ENCODE measurements at regions not wholly inside any gene's neighbourhood (a gene's known extent, or its start where the extent isn't known, plus 50 kb on each side); places are given as distances from the start of the nearest gene placed in this dataset.

- Histone ChIP-seq H3K36me3 (ENCODE audit: low read depth, low read length) (no peaks in the 10 kb centered on the region), H2AFZ (ENCODE audit: low read length) (no peak overlapping the region), H3K9ac (ENCODE audit: low read length) (no peak overlapping the region), H3K79me2 (ENCODE audit: low read length) (no peaks in the 10 kb centered on the region), H3K9me3 (ENCODE audit: low read length) (no peaks in the 10 kb centered on the region), H3K9me2 (replicated peaks; ENCODE audit: low read length) (no peaks in the 10 kb centered on the region), H3K4me3 (ENCODE audit: low read length) (no peak overlapping the region), H3K4me2 (ENCODE audit: low read length) (no peak overlapping the region), H4K20me1 (ENCODE audit: low read length) (no peaks in the 10 kb centered on the region), H3K27ac (ENCODE audit: low read length) (no peak overlapping the region), H3K4me1 (ENCODE audit: insufficient read depth, low read length) (no peaks in the 10 kb centered on the region), H3F3A (ENCODE audit: low read length, unreplicated experiment) (no peaks in the 10 kb centered on the region), H3K27me3 (ENCODE audit: low read length) (no peaks in the 10 kb centered on the region)
- no peak for DNase-seq
- ChIA-PET CTCF (no interaction called here), POLR2A (ENCODE audit: unreplicated experiment) (no interaction called here)
- ATAC-seq = no peak
- no peak for TF ChIP-seq EZH2 (IDR thresholded peaks at IDR 0.05; ENCODE audit: low read length, unreplicated experiment)
- TF ChIP-seq, protein P1, sequence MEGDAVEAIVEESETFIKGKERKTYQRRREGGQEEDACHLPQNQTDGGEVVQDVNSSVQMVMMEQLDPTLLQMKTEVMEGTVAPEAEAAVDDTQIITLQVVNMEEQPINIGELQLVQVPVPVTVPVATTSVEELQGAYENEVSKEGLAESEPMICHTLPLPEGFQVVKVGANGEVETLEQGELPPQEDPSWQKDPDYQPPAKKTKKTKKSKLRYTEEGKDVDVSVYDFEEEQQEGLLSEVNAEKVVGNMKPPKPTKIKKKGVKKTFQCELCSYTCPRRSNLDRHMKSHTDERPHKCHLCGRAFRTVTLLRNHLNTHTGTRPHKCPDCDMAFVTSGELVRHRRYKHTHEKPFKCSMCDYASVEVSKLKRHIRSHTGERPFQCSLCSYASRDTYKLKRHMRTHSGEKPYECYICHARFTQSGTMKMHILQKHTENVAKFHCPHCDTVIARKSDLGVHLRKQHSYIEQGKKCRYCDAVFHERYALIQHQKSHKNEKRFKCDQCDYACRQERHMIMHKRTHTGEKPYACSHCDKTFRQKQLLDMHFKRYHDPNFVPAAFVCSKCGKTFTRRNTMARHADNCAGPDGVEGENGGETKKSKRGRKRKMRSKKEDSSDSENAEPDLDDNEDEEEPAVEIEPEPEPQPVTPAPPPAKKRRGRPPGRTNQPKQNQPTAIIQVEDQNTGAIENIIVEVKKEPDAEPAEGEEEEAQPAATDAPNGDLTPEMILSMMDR (conservative IDR thresholded peaks at IDR 0.05; ENCODE audit: low read depth, low read length) = no peak
- intact Hi-C loops (cut with micrococcal nuclease) = no loop called here
- no TSS peak for BruUV-seq (replicated peaks)
Observed at GRCh38 chr5:58365791-58366190, 94.1 kb downstream of the PLK2 start.

GRCh38 chr5:58363461-58364249 lies 96.2 kb downstream of the PLK2 start:
- Histone ChIP-seq H3K79me2 (ENCODE audit: low read length) (no peaks in the 10 kb centered on the region), H3K4me1 (ENCODE audit: insufficient read depth, low read length) (no peaks in the 10 kb centered on the region), H4K20me1 (ENCODE audit: low read length) (no peaks in the 10 kb centered on the region), H3K36me3 (ENCODE audit: low read depth, low read length) (no peaks in the 10 kb centered on the region), H3K9me2 (replicated peaks; ENCODE audit: low read length) (no peaks in the 10 kb centered on the region), H3F3A (ENCODE audit: low read length, unreplicated experiment) (no peaks in the 10 kb centered on the region), H3K4me2 (ENCODE audit: low read length) (no peak overlapping the region), H3K9ac (ENCODE audit: low read length) (no peak overlapping the region), H3K9me3 (ENCODE audit: low read length) (no peaks in the 10 kb centered on the region), H2AFZ (ENCODE audit: low read length) (no peak overlapping the region), H3K27me3 (ENCODE audit: low read length) (no peaks in the 10 kb centered on the region), H3K27ac (ENCODE audit: low read length) (no peak overlapping the region), H3K4me3 (ENCODE audit: low read length) (no peak overlapping the region)
- ATAC-seq (no peak), DNase-seq (no peak)
- BruUV-seq (replicated peaks) = no TSS peak
- TF ChIP-seq EZH2phosphoT487 (IDR thresholded peaks at IDR 0.05; ENCODE audit: borderline replicate concordance, low read length) (no peak), EZH2 (IDR thresholded peaks at IDR 0.05; ENCODE audit: low read length, unreplicated experiment) (no peak)
- TF ChIP-seq, protein P1 (conservative IDR thresholded peaks at IDR 0.05; ENCODE audit: low read depth, low read length) = no peak
- intact Hi-C loops (cut with micrococcal nuclease) = no loop called here
- ChIA-PET POLR2A (ENCODE audit: unreplicated experiment) (no interaction called here), CTCF (no interaction called here)

DNA sequence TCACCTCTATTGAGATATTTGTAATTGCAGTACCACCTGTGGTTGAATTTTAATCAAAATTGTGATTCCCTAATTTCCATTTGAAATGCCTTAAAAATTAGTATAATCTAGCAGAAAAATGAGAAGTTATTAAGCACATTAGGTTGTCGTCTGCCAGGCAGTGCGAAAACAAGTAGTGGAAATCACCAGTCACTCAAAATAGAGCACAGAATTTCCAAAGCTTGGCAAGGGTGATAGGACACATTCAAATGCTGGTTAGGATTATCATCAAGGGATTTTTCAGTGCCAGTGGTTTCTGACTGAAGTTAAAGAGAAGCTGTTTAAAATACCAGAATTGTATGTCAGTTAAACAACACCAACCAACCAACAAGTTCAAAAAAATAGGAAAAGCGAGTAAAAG lies 97.8 kb downstream of the PLK2 start:
- H3F3A ChIP-seq (ENCODE audit: low read length, unreplicated experiment) = no peaks in the 10 kb centered on the region
- no peak for DNase-seq
- ChIA-PET CTCF (no interaction called here), POLR2A (ENCODE audit: unreplicated experiment) (no interaction called here)
- H2AFZ ChIP-seq (ENCODE audit: low read length) = no peak overlapping the region
- TF ChIP-seq, protein P1 (conservative IDR thresholded peaks at IDR 0.05; ENCODE audit: low read depth, low read length) = no peak
- TF ChIP-seq EZH2phosphoT487 (IDR thresholded peaks at IDR 0.05; ENCODE audit: borderline replicate concordance, low read length) = no peak
- no peaks in the 10 kb centered on the region for H3K9me3 ChIP-seq (ENCODE audit: low read length)
- ATAC-seq = no peak
- H3K27me3 ChIP-seq (ENCODE audit: low read length) = no peaks in the 10 kb centered on the region
- no peak overlapping the region for H3K27ac ChIP-seq (ENCODE audit: low read length)
- intact Hi-C loops (cut with micrococcal nuclease) = no loop called here
- H3K4me3 ChIP-seq (ENCODE audit: low read length) = no peak overlapping the region
- H3K4me2 ChIP-seq (ENCODE audit: low read length) = no peak overlapping the region
- H3K79me2 ChIP-seq (ENCODE audit: low read length) = no peaks in the 10 kb centered on the region
- H4K20me1 ChIP-seq (ENCODE audit: low read length) = no peaks in the 10 kb centered on the region
- no peaks in the 10 kb centered on the region for H3K4me1 ChIP-seq (ENCODE audit: insufficient read depth, low read length)
- no peaks in the 10 kb centered on the region for H3K36me3 ChIP-seq (ENCODE audit: low read depth, low read length)
- no peak overlapping the region for H3K9ac ChIP-seq (ENCODE audit: low read length)
- H3K9me2 ChIP-seq (replicated peaks; ENCODE audit: low read length) = no peaks in the 10 kb centered on the region
- BruUV-seq (replicated peaks) = no TSS peak

Data from PC-3 (cell line).